ENCODE measurements at regions not wholly inside any gene's neighbourhood (a gene's known extent, or its start where the extent isn't known, plus 50 kb on each side); places are given as distances from the start of the nearest gene placed in this dataset.

GRCh38 chr5:155140646-155141045 lies 127.1 kb downstream of the KIF4B start:
- Histone ChIP-seq H3K9me1 (ENCODE audit: control insufficient read depth, insufficient read depth, low read length) (no peaks in the 10 kb centered on the region), H3K4me1 (replicated peaks in 1 of 2; ENCODE audit: control insufficient read depth in 2 of 2, insufficient read depth in 2 of 2, low read length in 2 of 2) (no peaks in the 10 kb centered on the region), H2AFZ (ENCODE audit: low read depth, low read length) (no peak overlapping the region), H3K27ac (ENCODE audit: extremely low read depth, low read depth, low read length) (no peak overlapping the region), H4K20me1 (replicated peaks; ENCODE audit: control insufficient read depth, insufficient read depth, low read length) (no peaks in the 10 kb centered on the region), H3K9me3 (replicated peaks; ENCODE audit: control insufficient read depth, insufficient read depth, low read depth, low read length) (no peaks in the 10 kb centered on the region), H3K9ac (ENCODE audit: insufficient read depth in 1 of 2, low read depth in 2 of 2, low read length in 2 of 2) (no peak overlapping the region), H3K27me3 (ENCODE audit: control insufficient read depth in 2 of 2, insufficient read depth in 2 of 2, low read length in 2 of 2) (no peaks in the 10 kb centered on the region), H3K4me3 (no peak overlapping the region), H3K4me2 (ENCODE audit: insufficient read depth, low read length) (no peak overlapping the region), H3K79me2 (ENCODE audit: control insufficient read depth, insufficient read depth, low read length) (no peaks in the 10 kb centered on the region), H3K36me3 (ENCODE audit: control insufficient read depth, insufficient read depth, low read length) (no peaks in the 10 kb centered on the region)
- FAIRE-seq, result no peak
- POLR2A ChIA-PET, result no interaction called here
- in situ Hi-C loops (cut with MboI) (loop anchor here (5.0 kb wide), 1 partner anchor 498 kb away; no protein-coding TSS in a partner anchor), intact Hi-C loops (cut with micrococcal nuclease) (no loop called here)
- no peak for DNase-seq (ENCODE audit: extremely low read depth in 1 of 4, low spot score in 3 of 4)
- BruUV-seq (replicated peaks), result no TSS peak
- WGBS (ENCODE audit: insufficient coverage, low coverage, missing lambda C conversion rate), result 2% methylated on average over 5 of the region's 5 CpGs
- ATAC-seq, result no peak
- CTCF ChIA-PET (ENCODE audit: low intra/inter-chr PET ratio), result no interaction called here
- TF ChIP-seq SFPQ (IDR thresholded peaks at IDR 0.05; ENCODE audit: low read depth, low read length) (no peak), CHD4 (IDR thresholded peaks at IDR 0.05; ENCODE audit: insufficient read depth, insufficient replicate concordance, low read depth, low read length, poor library complexity, severe bottlenecking) (no peak), KLF13 (tag; IDR thresholded peaks at IDR 0.05; ENCODE audit: borderline replicate concordance, low read depth) (no peak), SNRNP70 (optimal IDR thresholded peaks at IDR 0.05; ENCODE audit: low read depth, low read length) (no peak), ZNF124 (CRISPR knock-in tag; IDR thresholded peaks at IDR 0.05) (no peak)
